Panc1 (cell line): ENCODE measurements at regions not wholly inside any gene's neighbourhood (a gene's known extent, or its start where the extent isn't known, plus 50 kb on each side); places are given as distances from the start of the nearest gene placed in this dataset.

Experiments
- ATAC-seq: fragments of 200-7000 bp; cut with Tn5 transposase; 2 replicates; pipeline ENCODE4 v1.9.1; 2020; ENCODE audit warnings: mild to moderate bottlenecking, moderate library complexity
- BruUV-seq: library from RNA; stranded (reverse); fragments of 400-500 nt; replicated peaks from 2 replicates; lab custom pipeline; 2021; lab: Mats Ljungman, UMichigan
- CTCF ChIA-PET: fragments of 300-600 bp; sonication (Branson Sonifier 250); formaldehyde crosslinking; loops from one replicate; lab custom pipeline; 2022; ENCODE audit warnings: antibody characterized with exemption; lab: Charles Lee
- POLR2A ChIA-PET: fragments of 300-600 bp; sonication (Branson Sonifier 250); formaldehyde crosslinking; loops from one replicate; lab custom pipeline; 2022; ENCODE audit warnings: antibody characterized with exemption; lab: Charles Lee
- DNase-seq: peaks from one replicate; pipeline ENCODE4 v3.0.0-alpha.2; 2010; ENCODE audit warnings: low read depth, low spot score
- H3K27ac ChIP-seq: 2 replicates; pipeline ENCODE4 v1.5.1; 2011; ENCODE audit warnings: mild to moderate bottlenecking, low read length, inconsistent platforms
- H3K27me3 ChIP-seq: fragments of 200-500 bp; sonication (Bioruptor generic); 2 replicates; pipeline ENCODE4 v1.6.0; 2014; ENCODE audit warnings: low read length, inconsistent platforms; ENCODE audit not compliant: control insufficient read depth, insufficient read depth
- H3K36me3 ChIP-seq: fragments of 200-500 bp; sonication (Bioruptor generic); 2 replicates; pipeline ENCODE4 v1.5.1; 2014; ENCODE audit warnings: inconsistent platforms, mild to moderate bottlenecking, low read length, moderate library complexity; ENCODE audit not compliant: control insufficient read depth, insufficient read depth
- H3K4me1 ChIP-seq: 2 replicates; pipeline ENCODE4 v1.5.1; 2011; ENCODE audit warnings: inconsistent platforms, mild to moderate bottlenecking, low read length, moderate library complexity; ENCODE audit not compliant: control insufficient read depth, insufficient read depth
- H3K4me3 ChIP-seq, 2 experiments: 2 replicates each; pipeline ENCODE4 v1.5.1; 2011 to 2012; ENCODE audit warnings: low read depth in 2 of 2, low read length in 2 of 2, mild to moderate bottlenecking in 2 of 2, inconsistent platforms in 1 of 2, moderate library complexity in 1 of 2
- H3K9me3 ChIP-seq: fragments of 200-500 bp; sonication (Bioruptor generic); 2 replicates; pipeline ENCODE4 v1.5.1; 2014; ENCODE audit warnings: low read depth, mild to moderate bottlenecking, inconsistent platforms, low read length, moderate library complexity; ENCODE audit not compliant: control insufficient read depth, insufficient read depth
- CTCF ChIP-seq: fragments of 450-650 bp; IDR thresholded peaks from 2 replicates; pipeline ENCODE4 v1.5.1; 2017; ENCODE audit warnings: mild to moderate bottlenecking
- REST ChIP-seq, 2 experiments: IDR thresholded peaks; 2 replicates each; pipeline ENCODE4 v1.6.1; 2011 to 2012; ENCODE audit warnings: low read depth in 2 of 2, control low read depth in 1 of 2, low read length in 1 of 2, mild to moderate bottlenecking in 1 of 2, moderate library complexity in 1 of 2; ENCODE audit not compliant: insufficient read depth in 1 of 2
- SIN3A ChIP-seq: IDR thresholded peaks from 2 replicates; pipeline ENCODE4 v1.6.1; 2012; ENCODE audit warnings: low read depth, mild to moderate bottlenecking, low read length, moderate library complexity, borderline replicate concordance; ENCODE audit not compliant: insufficient read depth
- TCF7L2 ChIP-seq: IDR thresholded peaks from 2 replicates; pipeline ENCODE4 v1.6.1; 2011; ENCODE audit warnings: mild to moderate bottlenecking, low read depth, low read length, inconsistent platforms
- in situ Hi-C: cut with HindIII; loops from 2 replicates; pipeline ENCODE4 v1.10.0; 2016; ENCODE audit warnings: low sequenced_read_pairs, low pct_unique_long_range_greater_than_20kb
- intact Hi-C: fragments of 100-400 bp; cut with micrococcal nuclease; formaldehyde crosslinking; loops from one replicate; pipeline ENCODE4 v1.10.0; 2022; ENCODE audit not compliant: unreplicated experiment

GRCh38 chr1:238953448-238954010, 432.8 kb upstream of the CHRM3 start:
- ChIA-PET CTCF (interaction anchor here (0.7 kb wide), 1 partner anchor 477 kb away, joined by 9 read pairs; no protein-coding TSS in a partner anchor), POLR2A (no interaction called here)
- Histone ChIP-seq H3K9me3 (no peaks in the 10 kb centered on the region), H3K27me3 (no peaks in the 10 kb centered on the region), H3K36me3 (no peaks in the 10 kb centered on the region), H3K27ac (no peak overlapping the region), H3K4me3 (no peak overlapping the region), H3K4me1 (no peaks in the 10 kb centered on the region)
- TF ChIP-seq SIN3A (no peak), REST (IDR thresholded peaks at IDR 0.05; ENCODE audit: insufficient read depth in 1 of 2, low read depth in 2 of 2, low read length in 1 of 2) (no peak), CTCF (peak; percentile 11; the same call in 1 of the 2 replicates), TCF7L2 (no peak)
- no TSS peak for BruUV-seq
- intact Hi-C loops (loop anchor here (5.0 kb wide), 1 partner anchor 701 kb away; no protein-coding TSS in a partner anchor), in situ Hi-C loops (no loop called here)
- ATAC-seq = no peak
- no peak for DNase-seq

- H3K4me1 ChIP-seq = no peaks in the 10 kb centered on the region
- no TSS peak for BruUV-seq
- H3K27ac ChIP-seq = no peak overlapping the region
- CTCF ChIA-PET = no interaction called here
- in situ Hi-C loops (no loop called here), intact Hi-C loops (loop anchor here (5.0 kb wide), 1 partner anchor 700 kb away; no protein-coding TSS in a partner anchor)
- no peaks in the 10 kb centered on the region for H3K9me3 ChIP-seq
- POLR2A ChIA-PET = no interaction called here
- no peak for TF ChIP-seq TCF7L2
- peak; percentile 51; the same call in 1 of the 2 replicates for TF ChIP-seq CTCF
- H3K27me3 ChIP-seq = no peaks in the 10 kb centered on the region
- ATAC-seq (no peak), DNase-seq (peak; percentile 50)
- no peak overlapping the region for H3K4me3 ChIP-seq
- H3K36me3 ChIP-seq = no peaks in the 10 kb centered on the region
Measured at GRCh38 chr1:238951809-238952208, 434.6 kb upstream of the CHRM3 start.
